ENCODE measurements at regions not wholly inside any gene's neighbourhood (a gene's known extent, or its start where the extent isn't known, plus 50 kb on each side); places are given as distances from the start of the nearest gene placed in this dataset.

- DNase-seq (ENCODE audit: low spot score), result no peak
Observed at GRCh38 chrX:97666890-97667289, 783.2 kb downstream of the RPA4 start.

GRCh38 chrX:97668126-97668525 lies 784.4 kb downstream of the RPA4 start:
- no peak for DNase-seq (ENCODE audit: low spot score)

- DNase-seq (ENCODE audit: low spot score), result no peak
Observed at GRCh38 chrX:97672138-97672537, 788.4 kb downstream of the RPA4 start.

- no peak for DNase-seq (ENCODE audit: low spot score)
Observed at GRCh38 chrX:97672608-97673007, 788.9 kb downstream of the RPA4 start.

DNA sequence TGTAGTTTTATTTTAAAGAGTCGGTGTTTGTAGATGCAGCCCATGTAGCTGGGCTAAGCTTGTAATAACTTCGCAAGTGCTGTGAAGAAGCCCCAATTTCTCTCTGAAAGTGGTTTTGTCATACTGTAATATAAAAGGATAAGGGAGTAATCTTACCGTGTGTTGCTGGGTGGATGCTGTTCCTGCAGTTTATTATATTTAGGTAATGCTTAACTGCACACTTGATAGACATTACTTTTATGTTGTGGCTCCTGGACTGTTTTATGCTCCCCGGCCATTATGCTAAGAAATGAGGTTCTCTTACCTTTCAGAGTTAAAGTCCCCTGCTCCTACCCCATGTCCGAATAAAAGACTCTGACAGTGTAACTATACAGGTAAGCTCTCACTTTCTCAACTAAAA lies 789.4 kb downstream of the RPA4 start:
- no peak for DNase-seq (ENCODE audit: low spot score)

DNA sequence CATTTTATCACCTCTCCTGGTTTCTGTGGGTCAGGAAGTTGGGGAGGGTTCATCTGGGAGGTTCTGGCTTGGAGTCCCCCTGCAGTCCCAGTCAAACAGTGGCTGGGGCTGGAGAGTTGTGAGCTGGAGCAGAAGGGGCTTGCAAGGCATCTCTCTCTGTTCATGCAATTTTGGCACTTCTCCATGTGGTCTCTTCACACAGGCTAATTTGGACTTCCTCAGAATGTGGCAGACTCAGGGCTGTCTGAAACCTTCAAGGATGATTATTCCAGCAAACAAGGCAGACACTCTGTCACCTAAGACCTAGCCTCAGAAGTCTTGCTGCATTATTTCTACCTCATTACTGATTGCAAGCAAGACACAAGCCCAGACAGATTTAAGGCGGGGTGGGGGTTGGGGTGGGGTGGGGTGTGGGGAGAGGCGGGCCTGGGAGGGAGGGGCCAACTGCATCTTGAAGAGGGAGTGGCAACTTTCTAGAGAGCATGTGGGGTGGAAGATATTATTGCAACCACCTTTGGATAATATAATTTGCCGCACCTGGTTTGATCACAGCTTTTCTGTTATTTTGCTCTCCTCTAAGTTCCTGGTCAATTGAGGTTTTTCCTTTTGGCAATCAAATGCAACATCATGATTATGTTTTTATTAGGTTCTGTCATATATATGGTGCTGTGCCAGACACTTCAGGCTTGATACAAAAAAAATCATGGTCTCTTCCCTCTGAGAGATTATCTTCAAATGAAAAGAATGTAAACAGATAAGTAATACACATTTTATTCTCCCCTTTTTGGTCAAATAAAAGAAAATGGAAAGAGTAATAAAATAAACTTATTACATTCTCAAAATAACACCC lies 799.5 kb downstream of the RPA4 start:
- no peak for DNase-seq (ENCODE audit: low spot score)

- DNase-seq (ENCODE audit: low spot score), result no peak
Observed at GRCh38 chrX:97685753-97686152, 802.0 kb downstream of the RPA4 start.

DNA sequence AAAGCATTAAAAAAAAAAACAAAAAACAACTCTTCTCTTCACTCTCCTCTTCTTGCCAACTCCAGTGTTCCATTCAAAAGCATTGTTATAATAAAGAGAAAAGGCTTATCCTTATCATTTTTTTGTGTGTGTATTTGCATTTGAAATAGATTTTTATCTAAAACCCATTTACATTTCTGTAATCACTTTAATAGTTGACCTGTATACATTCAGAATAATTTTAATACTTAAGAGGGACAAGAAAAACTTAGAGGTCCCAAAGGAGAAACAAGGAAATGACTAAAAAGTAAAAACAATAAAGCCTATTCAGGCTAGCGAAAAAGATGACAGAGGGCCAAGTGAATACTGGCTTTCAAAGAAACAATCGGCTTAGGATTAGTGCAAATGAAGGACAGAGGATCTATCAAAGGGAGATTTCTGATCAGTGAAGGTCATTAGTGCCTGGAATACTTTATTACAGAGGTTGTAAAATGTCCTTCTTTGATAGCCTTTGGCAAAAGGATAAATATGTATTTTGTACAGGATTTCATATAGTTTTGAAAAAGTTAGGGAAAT lies 808.3 kb downstream of the RPA4 start:
- DNase-seq (ENCODE audit: low spot score), result no peak

- no peak for DNase-seq (ENCODE audit: low spot score)
Observed at GRCh38 chrX:97692575-97692974, 808.9 kb downstream of the RPA4 start.

- no peak for DNase-seq (ENCODE audit: low spot score)
Observed at GRCh38 chrX:97700547-97700946, 816.8 kb downstream of the RPA4 start.

- no peak for DNase-seq (ENCODE audit: low spot score)
Observed at GRCh38 chrX:97704474-97704873, 820.8 kb downstream of the RPA4 start.

DNA sequence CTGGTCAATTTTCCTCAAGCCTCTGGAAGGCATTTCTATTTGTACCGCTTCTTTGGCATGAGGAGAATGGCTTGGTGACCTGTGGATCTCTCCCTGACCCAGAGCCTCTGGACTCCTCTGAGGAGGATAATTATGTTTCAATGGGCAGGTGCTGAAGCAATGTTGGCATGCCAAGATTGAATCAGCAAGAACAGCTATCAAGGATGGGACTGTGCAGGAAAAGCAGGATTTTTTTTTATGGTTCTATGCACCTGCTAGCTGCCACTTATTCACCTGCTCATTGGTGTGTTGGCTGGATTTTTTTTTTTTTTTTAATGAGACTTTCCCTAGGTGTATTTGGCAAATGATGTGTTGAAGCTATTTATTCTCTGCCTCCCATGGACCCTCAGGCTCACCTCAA lies 821.2 kb downstream of the RPA4 start:
- DNase-seq (ENCODE audit: low spot score), result no peak

- no peak for DNase-seq (ENCODE audit: low spot score)
Observed at GRCh38 chrX:97705936-97706335, 822.2 kb downstream of the RPA4 start.

DNA sequence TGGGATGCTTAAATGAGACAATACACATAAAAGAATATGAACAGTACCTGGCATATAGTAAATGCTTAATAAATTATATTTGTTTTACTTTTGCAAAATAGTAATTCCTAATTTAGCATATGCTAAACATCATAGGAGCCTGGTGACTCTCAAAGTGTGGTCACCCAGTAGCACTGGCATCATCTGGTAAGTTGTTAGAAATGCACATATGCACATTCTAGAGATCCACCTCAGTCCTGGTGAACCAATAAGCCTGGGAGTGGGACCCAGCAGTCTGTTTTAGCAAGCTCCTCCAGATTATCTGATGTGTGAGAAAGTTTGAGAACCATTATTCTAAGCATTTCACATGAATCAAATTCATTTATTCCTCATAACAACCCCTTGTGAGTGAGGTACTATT lies 830.4 kb downstream of the RPA4 start:
- DNase-seq (ENCODE audit: low spot score), result no peak

GRCh38 chrX:97728215-97728614 lies 844.5 kb downstream of the RPA4 start:
- no peak for DNase-seq (ENCODE audit: low spot score)

DNA sequence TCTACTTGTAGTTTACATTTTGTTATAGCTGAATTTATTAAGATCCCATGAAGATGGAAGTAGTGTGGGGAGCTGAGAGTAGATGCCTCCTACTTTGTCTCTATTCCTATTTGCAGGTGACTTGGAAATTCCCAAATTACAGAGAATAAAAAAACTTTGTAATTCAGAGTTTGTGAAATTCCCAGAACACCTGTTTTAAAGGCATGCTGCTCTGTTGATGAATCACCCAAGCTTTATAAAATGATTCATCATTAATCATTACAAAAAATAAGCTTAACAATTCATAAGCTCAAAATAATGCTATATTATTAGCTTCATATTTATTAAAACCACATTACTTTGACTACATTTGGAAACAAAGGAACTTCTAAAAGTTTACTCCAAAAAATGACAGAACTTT lies 856.3 kb downstream of the RPA4 start:
- no peak for DNase-seq (ENCODE audit: low spot score)

DNA sequence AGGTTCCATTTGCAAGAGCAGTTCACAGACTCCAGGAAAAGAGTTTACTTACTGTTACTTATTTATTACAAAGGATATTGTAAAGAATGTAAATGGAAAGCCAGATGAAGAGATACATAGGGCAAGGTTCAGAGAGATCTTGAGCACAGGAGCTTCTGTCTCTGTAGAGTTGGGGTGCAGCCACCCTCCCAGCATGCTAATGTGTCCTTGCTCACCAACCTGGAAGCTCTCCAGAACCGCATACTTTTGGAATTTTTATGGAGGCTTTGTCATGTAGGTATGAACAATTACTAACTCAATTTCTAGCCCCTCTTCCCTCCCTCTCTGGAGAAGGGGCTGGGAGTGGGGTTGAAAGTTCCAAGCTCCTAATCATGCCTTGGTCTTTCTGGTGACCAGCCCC lies 857.2 kb downstream of the RPA4 start:
- DNase-seq (ENCODE audit: low spot score), result no peak

DNA sequence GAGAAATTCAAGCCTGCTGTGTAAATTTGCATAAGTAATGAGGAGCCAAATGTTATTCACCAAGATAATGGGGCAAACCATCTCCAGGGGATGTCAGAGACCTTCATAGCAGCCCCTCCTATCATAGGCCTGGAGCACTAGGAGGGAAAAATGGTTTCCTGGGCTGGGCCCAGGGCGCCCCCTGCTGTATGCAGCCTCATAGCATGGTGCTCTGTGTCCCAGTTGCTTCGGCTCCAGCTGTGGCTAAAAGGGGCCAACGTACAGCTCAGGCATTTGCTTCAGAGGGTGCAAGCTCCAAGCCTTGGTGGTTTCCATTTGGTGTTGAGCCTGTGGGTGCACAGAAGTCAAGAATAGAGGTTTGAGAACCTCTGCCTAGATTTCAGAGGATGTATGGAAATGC lies 859.3 kb downstream of the RPA4 start:
- DNase-seq (ENCODE audit: low spot score), result no peak

GRCh38 chrX:97747346-97747745 lies 863.6 kb downstream of the RPA4 start:
- no peak for DNase-seq (ENCODE audit: low spot score)

GRCh38 chrX:97751016-97751415 lies 867.3 kb downstream of the RPA4 start:
- DNase-seq (ENCODE audit: low spot score), result no peak

DNA sequence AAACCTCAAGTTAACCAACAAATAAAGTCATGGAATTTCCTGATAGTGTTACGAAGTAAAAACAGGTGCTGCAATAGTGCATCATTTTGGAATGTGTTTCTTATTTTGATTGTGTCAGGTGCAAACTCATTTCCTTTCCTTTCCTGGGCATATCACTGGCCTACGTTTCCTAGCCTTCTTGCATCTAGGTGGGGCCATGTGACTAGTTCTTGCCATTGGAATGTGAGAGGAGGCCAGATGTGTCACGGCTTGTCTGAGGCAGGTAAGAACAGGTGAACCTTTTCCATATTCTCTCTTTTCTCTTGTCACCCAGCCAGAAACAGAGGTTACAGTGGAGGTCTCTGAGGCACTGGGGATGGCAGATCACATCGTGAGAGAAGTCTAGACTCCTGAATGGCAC lies 868.0 kb downstream of the RPA4 start:
- no peak for DNase-seq (ENCODE audit: low spot score)

DNA sequence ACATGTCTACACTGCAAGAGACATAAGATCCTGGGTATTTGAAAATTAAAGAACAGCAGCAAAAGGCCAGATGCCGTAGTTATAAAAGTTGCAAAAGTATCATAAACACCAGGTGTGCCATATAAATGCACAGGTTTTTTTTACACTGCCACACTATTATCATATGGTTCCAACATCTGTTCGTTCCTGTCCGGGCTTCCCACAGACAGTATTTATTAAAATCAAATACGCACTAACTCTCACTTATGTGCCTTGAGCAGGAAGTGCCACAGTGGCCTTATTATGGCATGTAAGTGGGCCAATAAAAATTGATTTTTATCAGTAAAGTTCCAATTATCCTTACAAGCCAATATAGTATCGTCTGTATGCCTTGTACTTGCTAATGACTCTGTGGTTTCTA lies 873.2 kb downstream of the RPA4 start:
- DNase-seq (ENCODE audit: low spot score), result no peak

- no peak for DNase-seq (ENCODE audit: low spot score)
Observed at GRCh38 chrX:97763391-97763790, 879.7 kb downstream of the RPA4 start.

DNA sequence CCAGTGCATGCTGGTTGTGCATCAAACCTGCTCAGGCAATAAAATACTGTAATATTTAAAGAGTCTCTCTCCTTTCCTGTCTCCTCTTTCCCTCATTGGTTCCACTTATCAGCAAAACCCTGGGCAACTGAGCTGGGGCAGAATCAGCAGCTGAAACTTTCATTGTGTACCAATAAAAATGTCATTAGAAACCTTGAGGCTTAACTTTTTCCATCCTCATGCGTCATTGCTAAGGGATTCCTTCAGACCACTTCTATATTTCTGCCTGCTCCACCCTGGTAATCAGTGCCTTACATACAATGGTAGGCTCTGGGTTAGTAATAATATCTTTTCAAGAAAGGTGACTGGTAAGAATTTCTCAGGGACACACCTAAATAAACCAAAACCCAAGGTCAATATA lies 880.3 kb downstream of the RPA4 start:
- no peak for DNase-seq (ENCODE audit: low spot score)

All from putamen (tissue), 1 donor.